Activated CD4-positive, alpha-beta T cell treated with anti-CD3 and anti-CD28 coated beads, Interleukin-2, amount 50 U/mL, for 48 hours (primary cell): ENCODE measurements at regions not wholly inside any gene's neighbourhood (a gene's known extent, or its start where the extent isn't known, plus 50 kb on each side); places are given as distances from the start of the nearest gene placed in this dataset.
"Not testable (repeated sequence)": the region's sequence is repeated elsewhere in the genome, so short reads cannot be mapped to it uniquely, and the experiment has no call there.

ENCODE experiments used
- DNase-seq, 2 experiments: peaks; one replicate each; pipeline ENCODE4 v3.0.0-alpha.2; 2020

DNA sequence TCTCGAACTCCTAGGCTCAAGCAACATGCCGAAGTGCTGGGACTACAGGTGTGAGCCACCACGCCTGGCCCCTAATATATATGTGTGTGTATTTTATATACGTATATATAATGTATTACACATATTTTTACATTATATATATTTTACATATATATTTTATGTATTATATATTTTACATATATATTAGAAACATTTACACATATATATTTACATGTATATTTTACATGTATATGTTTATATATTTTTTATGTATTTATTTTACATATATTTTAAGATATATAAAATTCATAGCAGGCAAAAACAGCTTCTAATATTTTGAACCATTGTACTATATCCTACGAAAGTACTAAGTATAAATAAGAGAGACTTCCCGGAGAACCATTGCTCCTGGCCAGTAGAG, 455.1 kb downstream of the XYLT1 start:
- no peak for DNase-seq

- DNase-seq, result no peak
These were observed 453.3 kb downstream of the XYLT1 start for GRCh38 chr16:17017442-17017841.

GRCh38 chr16:17018585-17018939, 452.2 kb downstream of the XYLT1 start:
- no peak for DNase-seq

- DNase-seq, result no peak
These were observed 451.4 kb downstream of the XYLT1 start for GRCh38 chr16:17019366-17019765.

DNA sequence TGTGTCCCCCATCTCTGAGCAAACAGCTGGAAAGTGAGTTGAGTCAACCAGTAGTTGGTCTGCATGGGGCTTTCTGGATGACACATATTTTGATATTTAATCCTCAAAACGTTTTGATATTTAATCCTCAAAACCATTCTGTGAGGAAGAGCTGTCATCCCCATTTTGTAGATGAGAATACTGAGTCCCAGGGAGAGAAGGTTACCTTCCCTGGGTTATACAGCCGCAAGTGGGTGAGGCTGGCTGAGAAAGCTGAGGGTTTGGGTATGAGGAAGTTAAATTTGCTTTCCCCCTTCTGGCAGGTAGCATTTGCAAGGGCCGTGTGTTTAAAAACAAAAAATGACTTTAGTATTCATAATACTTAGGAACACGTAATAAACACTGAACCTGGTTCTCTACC, 447.2 kb downstream of the XYLT1 start:
- DNase-seq, result no peak

DNA sequence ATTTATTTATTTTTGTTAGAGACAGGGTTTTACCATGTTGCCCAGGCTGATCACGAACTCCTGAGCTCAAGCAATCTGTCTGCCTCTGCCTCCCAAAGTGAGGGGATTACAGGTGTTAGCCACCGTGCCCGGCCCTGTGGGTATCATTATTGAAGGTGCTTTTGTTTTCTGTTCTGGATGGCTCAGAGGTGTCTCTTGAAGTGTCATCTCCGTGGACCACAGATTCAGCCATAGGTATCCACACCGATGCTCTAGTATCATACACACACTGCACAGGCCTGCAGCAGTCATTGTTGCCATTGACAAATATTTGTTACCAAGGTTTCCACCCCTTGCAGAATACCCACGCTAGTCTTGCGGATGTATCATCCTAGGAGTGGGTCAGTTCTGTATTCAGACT, 446.2 kb downstream of the XYLT1 start:
- DNase-seq, result no peak

- DNase-seq, result peak; percentile 21 to 32
These were observed 444.0 kb downstream of the XYLT1 start for GRCh38 chr16:17026600-17027242.

GRCh38 chr16:17027488-17028129, 443.2 kb downstream of the XYLT1 start:
- DNase-seq, result no peak

- DNase-seq, result no peak
These were observed 441.0 kb downstream of the XYLT1 start for GRCh38 chr16:17029602-17030350.

DNA sequence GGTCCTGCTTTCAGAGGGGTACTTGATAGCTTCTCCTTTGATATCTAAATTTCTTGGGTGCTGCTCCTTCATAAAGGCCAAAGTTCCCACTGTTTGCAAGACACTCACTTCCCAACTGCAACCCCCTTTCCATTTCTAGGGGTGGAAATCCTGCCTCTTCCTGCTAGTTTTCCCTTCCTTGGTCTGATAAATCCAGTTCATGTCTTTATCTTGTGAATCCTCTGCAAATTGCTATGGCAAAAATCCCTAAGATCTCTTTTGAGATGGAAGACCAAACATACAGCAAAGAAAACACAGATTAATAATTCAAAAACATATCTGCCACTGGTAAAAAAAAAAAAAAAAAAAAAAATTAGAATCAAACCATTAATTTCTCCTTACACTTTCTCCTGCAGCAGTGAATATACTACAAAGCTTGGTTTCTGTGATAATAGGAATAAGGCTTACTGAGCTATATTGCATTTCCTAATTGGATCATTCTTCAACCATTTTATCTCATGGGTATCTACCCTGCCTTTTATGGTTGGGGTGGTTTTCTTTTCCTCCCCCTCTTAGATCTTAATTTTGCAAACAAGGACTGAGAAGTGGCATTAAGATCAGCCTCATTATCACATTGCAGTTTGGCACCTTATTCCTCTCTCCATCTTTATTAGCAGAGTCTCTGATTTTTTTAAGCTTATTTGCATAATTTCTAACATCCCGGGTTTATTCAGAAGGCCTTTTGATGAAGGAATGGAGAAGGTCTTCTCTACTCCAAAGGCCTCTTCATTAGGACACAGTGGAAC, 439.1 kb downstream of the XYLT1 start:
- no peak for DNase-seq

DNA sequence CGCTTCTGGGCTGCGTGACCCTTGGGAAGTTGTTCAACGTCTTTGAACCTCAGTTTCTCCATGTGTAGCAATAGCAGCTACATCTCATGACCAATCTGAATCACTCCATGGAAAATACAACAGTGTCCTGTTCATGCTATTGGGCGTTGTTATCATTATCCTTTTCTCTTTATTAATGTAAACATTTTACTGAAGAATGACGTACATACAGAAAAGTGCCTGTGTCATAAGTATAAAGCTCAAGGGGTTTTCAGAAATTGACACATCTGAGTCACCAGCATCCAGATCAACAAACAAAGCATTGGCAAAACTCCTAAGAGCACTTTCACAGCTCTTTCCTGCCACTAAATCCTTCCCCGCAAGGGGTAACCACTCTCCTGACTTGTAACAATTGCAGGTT, 438.4 kb downstream of the XYLT1 start:
- no peak for DNase-seq

- no peak for DNase-seq
These were observed 436.1 kb downstream of the XYLT1 start for GRCh38 chr16:17034477-17035252.

GRCh38 chr16:17037499-17037898, 433.3 kb downstream of the XYLT1 start:
- no peak for DNase-seq

DNA sequence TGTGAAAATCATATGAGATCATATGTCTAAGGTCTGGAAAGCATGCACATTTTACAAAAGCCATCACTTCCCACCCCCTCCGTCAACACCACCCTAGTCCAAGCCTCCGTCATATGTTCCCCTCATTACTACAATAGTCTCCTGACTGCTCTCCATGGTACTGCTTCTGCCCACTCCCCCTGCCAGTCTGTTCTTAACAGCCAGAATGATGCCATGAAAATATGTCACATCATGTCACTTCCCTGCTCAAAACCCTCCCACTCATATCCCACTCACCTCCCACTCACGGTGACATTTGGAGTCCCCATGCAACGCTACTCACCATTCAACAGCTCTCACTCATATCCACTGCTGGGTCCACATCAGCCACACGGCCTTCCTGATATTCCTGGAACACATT, 432.3 kb downstream of the XYLT1 start:
- no peak for DNase-seq

DNA sequence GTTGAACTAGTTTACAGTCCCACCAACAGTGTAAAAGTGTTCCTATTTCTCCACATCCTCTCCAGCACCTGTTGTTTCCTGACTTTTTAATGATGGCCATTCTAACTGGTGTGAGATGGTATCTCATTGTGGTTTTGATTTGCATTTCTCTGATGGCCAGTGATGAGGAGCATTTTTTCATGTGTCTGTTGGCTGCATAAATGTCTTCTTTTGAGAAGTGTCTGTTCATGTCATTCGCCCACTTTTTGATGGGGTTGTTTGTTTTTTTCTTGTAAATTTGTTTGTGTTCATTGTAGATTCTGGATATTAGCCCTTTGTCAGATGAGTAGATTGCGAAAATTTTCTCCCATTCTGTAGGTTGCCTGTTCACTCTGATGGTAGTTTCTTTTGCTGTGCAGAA, 421.7 kb downstream of the XYLT1 start:
- DNase-seq, result not testable (repeated sequence)

GRCh38 chr16:17050468-17050867, 420.3 kb downstream of the XYLT1 start:
- DNase-seq, result no peak
